Astrocyte (in vitro differentiated cells and primary cell): ENCODE measurements at regions not wholly inside any gene's neighbourhood (a gene's known extent, or its start where the extent isn't known, plus 50 kb on each side); places are given as distances from the start of the nearest gene placed in this dataset.

Experiments
- DNase-seq: peaks from one replicate; pipeline ENCODE4 v3.0.0-alpha.2; 2010; ENCODE audit warnings: low read depth
- FAIRE-seq: peaks from 2 replicates; lab custom pipeline; 2011; peaks lifted over from hg19 to GRCh38; lab: Jason Lieb, UNC
- H2AFZ ChIP-seq: 2 replicates; pipeline ENCODE4 v1.6.0; 2012; ENCODE audit warnings: low read depth, low read length, inconsistent platforms
- H3K27ac ChIP-seq: 2 replicates; pipeline ENCODE4 v1.5.1; 2011; ENCODE audit warnings: low read depth, low read length, inconsistent platforms
- H3K27me3 ChIP-seq: 2 replicates; pipeline ENCODE4 v1.6.0; 2011; ENCODE audit warnings: low read length, inconsistent platforms; ENCODE audit not compliant: insufficient read depth
- H3K36me3 ChIP-seq: 2 replicates; pipeline ENCODE4 v1.5.1; 2011; ENCODE audit warnings: low read length, inconsistent platforms; ENCODE audit not compliant: insufficient read depth
- H3K4me1 ChIP-seq: 2 replicates; pipeline ENCODE4 v1.5.1; 2011; ENCODE audit warnings: low read length, inconsistent platforms; ENCODE audit not compliant: insufficient read depth
- H3K4me2 ChIP-seq: 2 replicates; pipeline ENCODE4 v1.6.0; 2012; ENCODE audit warnings: low read length, inconsistent platforms
- H3K4me3 ChIP-seq: 2 replicates; pipeline ENCODE4 v1.5.1; 2011; ENCODE audit warnings: low read depth, mild to moderate bottlenecking, low read length, inconsistent platforms; ENCODE audit not compliant: insufficient read depth
- H3K79me2 ChIP-seq: 2 replicates; pipeline ENCODE4 v1.6.0; 2012; ENCODE audit warnings: mild to moderate bottlenecking, low read length, inconsistent platforms; ENCODE audit not compliant: insufficient read depth
- H3K9ac ChIP-seq: 2 replicates; pipeline ENCODE4 v1.6.0; 2012; ENCODE audit warnings: mild to moderate bottlenecking, low read length, inconsistent platforms
- H3K9me3 ChIP-seq: 2 replicates; pipeline ENCODE4 v1.5.1; 2012; ENCODE audit warnings: low read depth, mild to moderate bottlenecking, low read length, inconsistent platforms; ENCODE audit not compliant: insufficient read depth
- H4K20me1 ChIP-seq: 2 replicates; pipeline ENCODE4 v1.6.0; 2012; ENCODE audit warnings: low read length, inconsistent platforms; ENCODE audit not compliant: insufficient read depth
- H3K27ac Mint-ChIP-seq: one replicate; pipeline ENCODE4 v1.8.0; 2021; ENCODE audit warnings: mild to moderate bottlenecking, mixed read lengths; ENCODE audit not compliant: unreplicated experiment
- H3K27me3 Mint-ChIP-seq: one replicate; pipeline ENCODE4 v1.8.0; 2021; ENCODE audit warnings: low read depth, mixed read lengths; ENCODE audit not compliant: unreplicated experiment
- H3K36me3 Mint-ChIP-seq: one replicate; pipeline ENCODE4 v1.8.0; 2021; ENCODE audit warnings: low read depth, mixed read lengths; ENCODE audit not compliant: unreplicated experiment
- H3K4me1 Mint-ChIP-seq: one replicate; pipeline ENCODE4 v1.8.0; 2021; ENCODE audit warnings: low read depth, mixed read lengths; ENCODE audit not compliant: unreplicated experiment
- H3K4me3 Mint-ChIP-seq: one replicate; pipeline ENCODE4 v1.8.0; 2021; ENCODE audit warnings: mild to moderate bottlenecking, moderate library complexity, mixed read lengths; ENCODE audit not compliant: unreplicated experiment
- H3K9me3 Mint-ChIP-seq: one replicate; pipeline ENCODE4 v1.8.0; 2021; ENCODE audit warnings: mild to moderate bottlenecking, mixed read lengths; ENCODE audit not compliant: unreplicated experiment
- EZH2 ChIP-seq: IDR thresholded peaks from 2 replicates; pipeline ENCODE4 v1.6.1; 2012; ENCODE audit warnings: mild to moderate bottlenecking, low read length, inconsistent platforms; ENCODE audit not compliant: insufficient read depth
- TF ChIP-seq, protein P1 (sequence below): IDR thresholded peaks from 2 replicates; pipeline ENCODE4 v1.5.1; 2011; ENCODE audit warnings: low read depth, mild to moderate bottlenecking, inconsistent platforms, low read length, moderate library complexity; ENCODE audit not compliant: insufficient read depth

DNA sequence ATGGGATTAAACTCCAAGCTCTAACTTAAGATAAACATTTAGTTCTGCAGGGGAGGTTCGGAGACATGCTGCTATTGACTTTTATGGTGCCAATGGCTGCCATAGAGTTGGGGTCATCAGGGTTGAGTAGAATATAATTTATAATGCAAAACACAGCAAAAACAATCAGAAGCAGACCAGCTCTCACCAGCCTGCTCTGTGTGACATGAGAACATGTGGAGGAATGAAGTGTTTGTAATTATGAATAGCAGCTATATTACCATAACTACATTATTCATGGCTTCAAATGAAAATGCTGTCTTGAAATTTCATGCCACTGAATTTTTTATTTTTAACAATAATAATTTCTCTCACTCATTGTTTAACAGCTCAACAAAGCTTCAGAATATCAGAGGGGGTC is 645.6 kb upstream of the CDH8 start:
- DNase-seq (no peak), FAIRE-seq (no peak)
- no peaks in the 10 kb centered on the region for H3K27me3 ChIP-seq
- Mint-ChIP-seq H3K9me3 (peaks cover 11% of the 10 kb centered on the region), H3K27ac (no peak overlapping the region), H3K4me3 (no peak overlapping the region), H3K36me3 (no peaks in the 10 kb centered on the region), H3K27me3 (no peaks in the 10 kb centered on the region), H3K4me1 (no peaks in the 10 kb centered on the region)
- H3K36me3 ChIP-seq, result no peaks in the 10 kb centered on the region
- TF ChIP-seq EZH2, result no peak
- TF ChIP-seq, protein P1, sequence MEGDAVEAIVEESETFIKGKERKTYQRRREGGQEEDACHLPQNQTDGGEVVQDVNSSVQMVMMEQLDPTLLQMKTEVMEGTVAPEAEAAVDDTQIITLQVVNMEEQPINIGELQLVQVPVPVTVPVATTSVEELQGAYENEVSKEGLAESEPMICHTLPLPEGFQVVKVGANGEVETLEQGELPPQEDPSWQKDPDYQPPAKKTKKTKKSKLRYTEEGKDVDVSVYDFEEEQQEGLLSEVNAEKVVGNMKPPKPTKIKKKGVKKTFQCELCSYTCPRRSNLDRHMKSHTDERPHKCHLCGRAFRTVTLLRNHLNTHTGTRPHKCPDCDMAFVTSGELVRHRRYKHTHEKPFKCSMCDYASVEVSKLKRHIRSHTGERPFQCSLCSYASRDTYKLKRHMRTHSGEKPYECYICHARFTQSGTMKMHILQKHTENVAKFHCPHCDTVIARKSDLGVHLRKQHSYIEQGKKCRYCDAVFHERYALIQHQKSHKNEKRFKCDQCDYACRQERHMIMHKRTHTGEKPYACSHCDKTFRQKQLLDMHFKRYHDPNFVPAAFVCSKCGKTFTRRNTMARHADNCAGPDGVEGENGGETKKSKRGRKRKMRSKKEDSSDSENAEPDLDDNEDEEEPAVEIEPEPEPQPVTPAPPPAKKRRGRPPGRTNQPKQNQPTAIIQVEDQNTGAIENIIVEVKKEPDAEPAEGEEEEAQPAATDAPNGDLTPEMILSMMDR, result no peak
- H3K9me3 ChIP-seq, result peaks cover 10% of the 10 kb centered on the region
- no peak overlapping the region for H3K4me3 ChIP-seq
- H3K4me2 ChIP-seq, result no peak overlapping the region
- no peaks in the 10 kb centered on the region for H3K4me1 ChIP-seq
- H3K9ac ChIP-seq, result no peak overlapping the region
- H4K20me1 ChIP-seq, result no peaks in the 10 kb centered on the region
- no peak overlapping the region for H3K27ac ChIP-seq
- H3K79me2 ChIP-seq, result no peaks in the 10 kb centered on the region
- no peak overlapping the region for H2AFZ ChIP-seq

DNA sequence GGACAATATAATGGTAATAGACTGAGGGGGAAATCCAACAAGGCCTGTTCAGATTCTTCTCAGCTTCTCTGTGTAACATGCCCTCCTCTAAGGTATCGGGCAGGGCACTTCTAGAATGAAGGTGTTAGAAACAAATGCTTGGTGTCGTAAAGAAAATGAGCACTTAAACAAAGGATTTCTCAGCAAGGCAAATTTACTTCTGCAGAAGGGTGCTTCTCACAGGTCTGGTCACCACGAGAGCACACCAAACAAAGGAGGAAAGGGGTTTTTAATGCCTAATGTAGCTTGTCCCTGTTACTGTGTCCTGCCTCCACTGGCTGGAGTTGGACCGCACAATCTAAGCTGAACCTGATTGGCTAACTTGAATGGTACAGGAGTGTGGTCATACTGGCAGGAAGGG is 642.6 kb upstream of the CDH8 start:
- Mint-ChIP-seq H3K36me3 (no peaks in the 10 kb centered on the region), H3K27me3 (no peaks in the 10 kb centered on the region), H3K4me3 (no peak overlapping the region), H3K27ac (no peak overlapping the region), H3K9me3 (peaks cover 11% of the 10 kb centered on the region), H3K4me1 (no peaks in the 10 kb centered on the region)
- Histone ChIP-seq H3K27me3 (no peaks in the 10 kb centered on the region), H2AFZ (no peak overlapping the region), H4K20me1 (no peaks in the 10 kb centered on the region), H3K9me3 (peaks cover 6% of the 10 kb centered on the region), H3K79me2 (no peaks in the 10 kb centered on the region), H3K4me1 (no peaks in the 10 kb centered on the region), H3K4me2 (no peak overlapping the region), H3K9ac (no peak overlapping the region), H3K27ac (no peak overlapping the region), H3K4me3 (no peak overlapping the region), H3K36me3 (no peaks in the 10 kb centered on the region)
- FAIRE-seq (no peak), DNase-seq (no peak)
- TF ChIP-seq, protein P1, result no peak
- TF ChIP-seq EZH2, result no peak

DNA sequence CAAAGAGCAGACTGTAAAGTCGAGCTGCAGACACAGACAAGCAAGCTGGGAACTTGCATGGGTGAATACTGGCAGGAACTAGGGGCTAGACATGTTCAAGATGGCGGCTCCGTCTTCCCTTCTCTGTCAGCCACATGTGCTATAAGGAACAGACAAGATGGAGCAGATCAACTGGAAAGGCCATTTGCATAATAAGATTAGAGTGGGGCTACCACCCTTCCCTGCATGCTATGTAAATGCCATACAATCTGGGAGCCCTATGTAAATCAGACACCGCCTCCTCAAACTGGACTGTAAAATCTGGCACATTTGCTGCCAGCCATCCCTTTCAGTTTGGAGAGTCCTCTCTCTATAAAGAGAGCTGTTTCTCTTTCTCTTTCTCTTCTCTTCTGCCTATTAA is 640.1 kb upstream of the CDH8 start:
- DNase-seq (no peak), FAIRE-seq (no peak)
- Mint-ChIP-seq H3K27me3 (no peaks in the 10 kb centered on the region), H3K27ac (no peak overlapping the region), H3K4me3 (no peak overlapping the region), H3K4me1 (no peaks in the 10 kb centered on the region), H3K36me3 (no peaks in the 10 kb centered on the region), H3K9me3 (peaks cover 11% of the 10 kb centered on the region)
- Histone ChIP-seq H3K27me3 (no peaks in the 10 kb centered on the region), H3K4me2 (no peak overlapping the region), H3K9ac (no peak overlapping the region), H3K4me1 (no peaks in the 10 kb centered on the region), H3K79me2 (no peaks in the 10 kb centered on the region), H3K27ac (no peak overlapping the region), H3K4me3 (no peak overlapping the region), H3K36me3 (no peaks in the 10 kb centered on the region), H3K9me3 (peaks cover 2% of the 10 kb centered on the region), H2AFZ (no peak overlapping the region), H4K20me1 (no peaks in the 10 kb centered on the region)
- no peak for TF ChIP-seq EZH2
- TF ChIP-seq, protein P1, result no peak
